Motor neuron (in vitro differentiated cells): ENCODE measurements at regions not wholly inside any gene's neighbourhood (a gene's known extent, or its start where the extent isn't known, plus 50 kb on each side); places are given as distances from the start of the nearest gene placed in this dataset.

Experiments
- ATAC-seq, 8 experiments: fragments of 200-7000 bp; cut with Tn5 transposase; replicated peaks in 6 of 8; 2 replicates each; pipeline ENCODE4 v1.8.0; 2021; ENCODE audit warnings: mild to moderate bottlenecking in 8 of 8, moderate library complexity in 8 of 8
- H3K27ac ChIP-seq, 2 donors: fragments of 250-450 bp; sonication (Bioruptor Pico); 2 replicates each; pipeline ENCODE4 v1.9.0; 2021; ENCODE audit warnings: antibody characterized with exemption in 2 of 2, mild to moderate bottlenecking in 2 of 2, moderate library complexity in 1 of 2
- H3K4me1 ChIP-seq, 2 donors: fragments of 250-450 bp; sonication (Bioruptor Pico); replicated peaks in 1 of 2; 2 replicates each; pipeline ENCODE4 v1.6.1; 2021; ENCODE audit warnings: antibody characterized with exemption in 2 of 2, mild to moderate bottlenecking in 2 of 2, moderate library complexity in 1 of 2
- H3K4me3 ChIP-seq, 5 donors: fragments of 250-450 bp; sonication (Bioruptor Pico); 2 replicates each; pipeline ENCODE4 v1.9.0; 2021; ENCODE audit warnings: antibody characterized with exemption in 5 of 5, mild to moderate bottlenecking in 5 of 5, moderate library complexity in 4 of 5
- WGBS, 10 experiments: fragments of 450-650 bp; shearing (Covaris generic); methylation state at CpG; one replicate each; pipeline ENCODE4 v1.0.0; 2022; 5-methylcytosine and 5-hydroxymethylcytosine counted together
- in situ Hi-C, 9 experiments: fragments of 400-800 bp; cut with MboI; loops; one replicate each; pipeline ENCODE4 v1.15.0; 2021; ENCODE audit warnings: low sequenced_read_pairs in 9 of 9, low pct_unique_long_range_greater_than_20kb in 2 of 9; ENCODE audit not compliant: unreplicated experiment in 9 of 9

DNA sequence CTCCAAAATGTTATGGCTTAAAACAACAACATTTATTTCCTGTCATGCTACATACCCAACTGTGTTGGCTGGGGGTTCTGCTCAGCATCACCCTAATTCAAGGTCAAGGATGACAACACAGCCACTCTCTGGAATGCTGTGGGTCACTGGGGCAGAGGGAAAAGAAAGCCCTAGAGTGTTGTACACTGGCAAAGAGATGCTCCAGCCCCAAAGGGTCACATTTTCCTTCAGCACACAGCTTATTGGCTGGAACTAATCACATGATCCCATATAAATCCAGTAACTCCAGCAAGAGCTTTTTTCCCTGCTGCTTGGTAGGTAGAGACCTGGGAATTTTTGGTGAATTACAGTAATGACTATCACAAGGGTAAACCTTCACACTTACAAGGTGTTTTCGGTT is 1041.4 kb downstream of the NTRK3 start:
- Histone ChIP-seq H3K4me3 (no peak overlapping the region), H3K27ac (no peak overlapping the region), H3K4me1 (peaks cover 16 to 26% of the 10 kb centered on the region in 2 donors)
- no peak for ATAC-seq
- in situ Hi-C loops, result no loop called here
- 40 to 100% (median 100%) methylated on average over 1 of the region's 1 CpG; no CpG with 5 or more reads in 4 of the 10 experiments for WGBS, 10 experiments

DNA sequence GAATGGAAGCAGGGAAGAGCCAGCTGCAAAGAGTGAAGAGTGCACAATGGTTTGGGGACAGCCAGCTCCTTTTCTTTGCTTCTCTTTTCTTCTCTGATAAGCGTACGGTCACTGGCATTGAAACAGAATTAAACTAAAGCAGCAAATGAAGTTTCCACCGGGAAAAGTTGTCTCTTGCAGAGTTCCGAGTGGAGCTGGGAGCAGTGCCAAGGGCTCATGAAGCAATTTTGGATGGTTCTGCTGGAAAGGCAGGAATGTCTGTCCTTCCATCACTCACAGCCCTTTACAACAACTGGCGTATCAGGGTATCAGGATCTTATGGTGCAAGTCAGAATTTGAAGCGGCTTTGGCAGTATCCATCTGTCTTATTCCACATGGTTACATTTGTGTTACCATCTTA is 1042.9 kb downstream of the NTRK3 start:
- 0 to 100% (median 37%) methylated on average over 1 to 6 of the region's 6 CpGs; no CpG with 5 or more reads in 1 of the 10 experiments for WGBS, 10 experiments
- in situ Hi-C loops, result no loop called here

DNA sequence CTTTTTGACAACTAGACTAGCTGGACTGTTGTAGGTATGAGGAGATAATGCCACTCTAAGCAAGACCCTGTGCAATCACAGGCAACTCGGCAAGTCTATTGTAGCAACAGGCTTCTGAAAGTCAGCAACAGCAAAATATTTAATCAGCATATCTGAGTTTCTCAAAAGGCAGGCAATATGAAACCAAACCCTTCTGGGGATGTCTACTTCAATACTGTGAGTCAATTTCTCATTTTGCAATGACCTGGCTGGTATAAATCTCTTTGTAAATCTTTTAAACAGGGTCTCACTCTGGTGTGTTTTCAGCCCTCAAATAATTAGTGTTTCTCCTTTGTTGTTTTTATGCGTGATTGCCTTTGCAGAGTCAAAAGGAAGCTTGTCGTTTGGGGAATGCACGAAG is 1044.5 kb downstream of the NTRK3 start:
- WGBS, 10 experiments, result 3 to 100% (median 70%) methylated on average over 2 to 4 of the region's 4 CpGs; no CpG with 5 or more reads in 2 of the 10 experiments
- in situ Hi-C loops, result no loop called here
- ATAC-seq, result peak in 1 of 8 experiments; percentile 26
- no peak overlapping the region for H3K27ac ChIP-seq
- no peak overlapping the region for H3K4me3 ChIP-seq
- peaks cover 16 to 28% of the 10 kb centered on the region in 2 donors for H3K4me1 ChIP-seq

More for the DNA sequence above, 1042.9 kb downstream of the NTRK3 start:
- ATAC-seq, result peak in 5 of 8 experiments; percentile 32 to 51 (median 37)
- Histone ChIP-seq H3K4me1 (peaks cover 16 to 28% of the 10 kb centered on the region in 2 donors), H3K27ac (no peak overlapping the region), H3K4me3 (no peak overlapping the region)

- no peak overlapping the region for H3K27ac ChIP-seq
- in situ Hi-C loops, result no loop called here
- H3K4me1 ChIP-seq, result peaks cover 16 to 28% of the 10 kb centered on the region in 2 donors
- H3K4me3 ChIP-seq, result no peak overlapping the region
- 0 to 100% (median 100%) methylated on average over 1 of the region's 1 CpG; no CpG with 5 or more reads in 3 of the 10 experiments for WGBS, 10 experiments
- ATAC-seq, result no peak
Measured at GRCh38 chr15:87211547-87211946, 1045.0 kb downstream of the NTRK3 start.

GRCh38 chr15:87209891-87210689 is 1046.4 kb downstream of the NTRK3 start:
- H3K27ac ChIP-seq, result no peak overlapping the region
- no peak overlapping the region for H3K4me3 ChIP-seq
- in situ Hi-C loops, result no loop called here
- ATAC-seq, result peak in 3 of 8 experiments; percentile 27 to 78 (median 76)
- H3K4me1 ChIP-seq, result peaks cover 16 to 28% of the 10 kb centered on the region in 2 donors
- WGBS, 10 experiments, result 0 to 65% (median 33%) methylated on average over 1 to 3 of the region's 3 CpGs; no CpG with 5 or more reads in 1 of the 10 experiments

GRCh38 chr15:87207990-87208580 is 1048.5 kb downstream of the NTRK3 start:
- in situ Hi-C loops, result no loop called here
- Histone ChIP-seq H3K27ac (no peak overlapping the region), H3K4me3 (no peak overlapping the region), H3K4me1 (peaks cover 10 to 23% of the 10 kb centered on the region in 2 donors)
- peak in 4 of 8 experiments; percentile 8 to 98 (median 79) for ATAC-seq

GRCh38 chr15:87207251-87207650 is 1049.3 kb downstream of the NTRK3 start:
- Histone ChIP-seq H3K4me1 (peaks cover 4 to 17% of the 10 kb centered on the region in 2 donors), H3K4me3 (no peak overlapping the region), H3K27ac (no peak overlapping the region)
- 0 to 100% (median 82%) methylated on average over 1 to 2 of the region's 2 CpGs; no CpG with 5 or more reads in 3 of the 10 experiments for WGBS, 10 experiments
- no peak for ATAC-seq
- in situ Hi-C loops, result no loop called here

DNA sequence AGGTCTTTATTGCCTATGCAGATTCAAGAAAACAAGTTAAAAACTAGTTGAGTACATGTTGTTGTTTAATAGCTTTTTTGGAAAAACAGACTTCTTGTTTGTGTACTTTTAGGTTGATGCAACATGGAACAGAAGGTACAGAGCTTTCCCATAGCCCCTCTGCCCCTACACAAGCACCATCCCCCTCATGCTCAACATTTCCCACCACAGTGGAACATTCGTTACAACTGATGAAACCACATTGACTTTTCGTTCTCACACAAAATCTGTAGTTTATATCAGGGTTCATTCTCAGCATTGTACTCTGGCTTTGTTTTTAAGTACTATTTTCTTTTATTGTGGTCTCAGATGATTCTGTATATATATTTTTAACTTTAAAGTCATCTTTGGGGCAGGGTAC is 1054.6 kb downstream of the NTRK3 start:
- Histone ChIP-seq H3K4me3 (no peak overlapping the region), H3K27ac (no peak overlapping the region), H3K4me1 (no peaks in the 10 kb centered on the region)
- in situ Hi-C loops, result no loop called here
- 39 to 100% (median 60%) methylated on average over 1 to 2 of the region's 2 CpGs; no CpG with 5 or more reads in 5 of the 10 experiments for WGBS, 10 experiments
- ATAC-seq, result no peak

GRCh38 chr15:87200149-87200548 is 1056.4 kb downstream of the NTRK3 start:
- H3K4me3 ChIP-seq, result no peak overlapping the region
- H3K27ac ChIP-seq, result no peak overlapping the region
- H3K4me1 ChIP-seq, result no peaks in the 10 kb centered on the region
- in situ Hi-C loops, result no loop called here
- ATAC-seq, result no peak
- 29 to 100% (median 92%) methylated on average over 1 to 2 of the region's 2 CpGs; no CpG with 5 or more reads in 1 of the 10 experiments for WGBS, 10 experiments

DNA sequence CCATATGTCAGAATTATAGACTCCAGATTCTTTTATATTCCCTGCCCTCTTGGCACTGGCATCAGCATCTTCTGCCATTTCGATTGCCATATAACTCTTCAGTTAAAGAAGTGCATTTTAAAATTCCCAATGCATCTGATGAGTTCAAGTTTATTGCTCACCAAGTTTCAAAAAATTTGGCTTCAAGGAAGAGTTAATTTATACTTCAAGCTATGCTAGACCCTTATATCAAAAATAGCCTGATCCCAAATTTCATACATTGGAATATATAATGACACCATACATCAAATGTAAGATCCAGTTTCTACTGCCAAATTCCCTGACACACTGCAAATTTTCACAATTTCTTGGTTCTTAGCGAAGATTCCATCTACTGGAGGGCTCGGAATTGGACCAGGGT is 1058.6 kb downstream of the NTRK3 start:
- H3K4me1 ChIP-seq, result no peaks in the 10 kb centered on the region
- H3K4me3 ChIP-seq, result no peak overlapping the region
- 9 to 100% (median 79%) methylated on average over 1 to 3 of the region's 3 CpGs for WGBS, 10 experiments
- no peak for ATAC-seq
- in situ Hi-C loops, result no loop called here
- H3K27ac ChIP-seq, result no peak overlapping the region

GRCh38 chr15:87196498-87196897 is 1060.0 kb downstream of the NTRK3 start:
- peak in 1 of 8 experiments; percentile 52 for ATAC-seq
- WGBS, 10 experiments, result 25 to 100% (median 88%) methylated on average over 1 to 4 of the region's 4 CpGs; no CpG with 5 or more reads in 3 of the 10 experiments

DNA sequence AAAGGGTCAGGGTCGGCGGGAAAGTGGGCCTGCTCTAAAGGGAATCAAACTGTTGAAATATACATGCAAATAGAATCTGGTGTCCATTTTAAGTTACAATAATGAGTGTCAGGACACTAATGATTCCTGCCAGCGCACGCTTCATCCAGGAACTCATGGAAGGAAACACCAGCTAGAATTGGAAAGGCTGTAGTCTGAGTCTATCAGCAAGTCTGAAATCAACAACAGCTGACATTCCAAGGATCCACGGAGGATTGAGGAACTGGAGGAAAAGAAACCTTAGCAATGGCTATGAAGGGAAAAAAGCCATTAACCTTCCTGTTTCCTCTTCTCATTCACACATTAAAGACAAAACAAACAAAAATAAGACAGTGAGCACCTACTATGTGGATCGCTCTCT is 1063.1 kb downstream of the NTRK3 start:
- H3K4me3 ChIP-seq, result no peak overlapping the region
- no peaks in the 10 kb centered on the region for H3K4me1 ChIP-seq
- no peak for ATAC-seq
- H3K27ac ChIP-seq, result no peak overlapping the region
- 26 to 100% (median 85%) methylated on average over 1 to 6 of the region's 6 CpGs for WGBS, 10 experiments
- in situ Hi-C loops, result no loop called here

More at GRCh38 chr15:87196498-87196897, 1060.0 kb downstream of the NTRK3 start:
- in situ Hi-C loops, result no loop called here
- no peak overlapping the region for H3K4me3 ChIP-seq
- no peak overlapping the region for H3K27ac ChIP-seq
- H3K4me1 ChIP-seq, result no peaks in the 10 kb centered on the region

GRCh38 chr15:87167706-87168105 is 1088.0 kb downstream of the AGBL1 start:
- no peak for ATAC-seq
- Histone ChIP-seq H3K27ac (no peak overlapping the region), H3K4me1 (no peaks in the 10 kb centered on the region), H3K4me3 (no peak overlapping the region)
- in situ Hi-C loops, result no loop called here
- 0 to 67% (median 26%) methylated on average over 1 of the region's 1 CpG; no CpG with 5 or more reads in 2 of the 10 experiments for WGBS, 10 experiments
